ENCODE measurements at regions not wholly inside any gene's neighbourhood (a gene's known extent, or its start where the extent isn't known, plus 50 kb on each side); places are given as distances from the start of the nearest gene placed in this dataset.

GRCh38 chrX:39030636-39031035 is 229.4 kb downstream of the MID1IP1 start:
- H3K27ac ChIP-seq (ENCODE audit: control insufficient read depth, insufficient read depth, low read length) = no peak overlapping the region
- no peaks in the 10 kb centered on the region for H3K79me2 ChIP-seq (ENCODE audit: control insufficient read depth, insufficient read depth, low read length)
- DNase-seq (ENCODE audit: low read depth, low spot score) = no peak
- H3K9me1 ChIP-seq (ENCODE audit: control insufficient read depth, extremely low read depth, insufficient read depth, low read length) = no peaks in the 10 kb centered on the region
- dilution Hi-C loops (cut with MboI; ENCODE audit: extremely low pct_ligation_motif_present, low sequenced_read_pairs) = no loop called here
- no peak overlapping the region for H3K9ac ChIP-seq (ENCODE audit: control insufficient read depth, extremely low read depth, insufficient read depth, low read length)
- no peak for FAIRE-seq
- TF ChIP-seq EZH2 (IDR thresholded peaks at IDR 0.05; ENCODE audit: low read length) (no peak), CTCF (optimal IDR thresholded peaks at IDR 0.05 in 1 of 3, IDR thresholded peaks at IDR 0.05 in 1 of 3, conservative IDR thresholded peaks at IDR 0.05 in 1 of 3; ENCODE audit: extremely low read depth in 1 of 3, insufficient read depth in 2 of 3, low read length in 3 of 3) (no peak)
- no peak overlapping the region for H2AFZ ChIP-seq (ENCODE audit: control insufficient read depth, low read length)
- H3K4me3 ChIP-seq (ENCODE audit: control insufficient read depth in 2 of 3, extremely low read depth in 1 of 3, insufficient read depth in 2 of 3, low read depth in 1 of 3, low read length in 3 of 3) = no peak overlapping the region
- no peaks in the 10 kb centered on the region for H3K27me3 ChIP-seq (ENCODE audit: control insufficient read depth, extremely low read depth, insufficient read depth, low read length)
- no peaks in the 10 kb centered on the region for H3K4me1 ChIP-seq (ENCODE audit: control insufficient read depth, extremely low read depth, insufficient read depth, low read length)
- H3K4me2 ChIP-seq (ENCODE audit: control insufficient read depth, extremely low read depth, insufficient read depth, low read depth, low read length) = no peak overlapping the region
- no peaks in the 10 kb centered on the region for H4K20me1 ChIP-seq (ENCODE audit: control insufficient read depth, extremely low read depth, insufficient read depth, low read length)
- H3K9me3 ChIP-seq (ENCODE audit: control insufficient read depth, low read depth, low read length) = no peaks in the 10 kb centered on the region
- no peaks in the 10 kb centered on the region for H3K36me3 ChIP-seq (ENCODE audit: control insufficient read depth in 2 of 2, extremely low read depth in 1 of 2, insufficient read depth in 2 of 2, low read length in 2 of 2)

- H3K79me2 ChIP-seq (ENCODE audit: control insufficient read depth, insufficient read depth, low read length) = no peaks in the 10 kb centered on the region
- H3K27ac ChIP-seq (ENCODE audit: control insufficient read depth, insufficient read depth, low read length) = no peak overlapping the region
- H4K20me1 ChIP-seq (ENCODE audit: control insufficient read depth, extremely low read depth, insufficient read depth, low read length) = no peaks in the 10 kb centered on the region
- no peaks in the 10 kb centered on the region for H3K4me1 ChIP-seq (ENCODE audit: control insufficient read depth, extremely low read depth, insufficient read depth, low read length)
- FAIRE-seq (no peak), DNase-seq (ENCODE audit: low read depth, low spot score) (no peak)
- H3K36me3 ChIP-seq (ENCODE audit: control insufficient read depth in 2 of 2, extremely low read depth in 1 of 2, insufficient read depth in 2 of 2, low read length in 2 of 2) = no peaks in the 10 kb centered on the region
- no peaks in the 10 kb centered on the region for H3K9me3 ChIP-seq (ENCODE audit: control insufficient read depth, low read depth, low read length)
- no peak overlapping the region for H3K4me3 ChIP-seq (ENCODE audit: control insufficient read depth in 2 of 3, extremely low read depth in 1 of 3, insufficient read depth in 2 of 3, low read depth in 1 of 3, low read length in 3 of 3)
- H3K9ac ChIP-seq (ENCODE audit: control insufficient read depth, extremely low read depth, insufficient read depth, low read length) = no peak overlapping the region
- no peak overlapping the region for H3K4me2 ChIP-seq (ENCODE audit: control insufficient read depth, extremely low read depth, insufficient read depth, low read depth, low read length)
- dilution Hi-C loops (cut with MboI; ENCODE audit: extremely low pct_ligation_motif_present, low sequenced_read_pairs) = no loop called here
- no peaks in the 10 kb centered on the region for H3K27me3 ChIP-seq (ENCODE audit: control insufficient read depth, extremely low read depth, insufficient read depth, low read length)
- TF ChIP-seq EZH2 (IDR thresholded peaks at IDR 0.05; ENCODE audit: low read length) (no peak), CTCF (optimal IDR thresholded peaks at IDR 0.05 in 1 of 3, IDR thresholded peaks at IDR 0.05 in 1 of 3, conservative IDR thresholded peaks at IDR 0.05 in 1 of 3; ENCODE audit: extremely low read depth in 1 of 3, insufficient read depth in 2 of 3, low read length in 3 of 3) (no peak)
- H3K9me1 ChIP-seq (ENCODE audit: control insufficient read depth, extremely low read depth, insufficient read depth, low read length) = no peaks in the 10 kb centered on the region
- H2AFZ ChIP-seq (ENCODE audit: control insufficient read depth, low read length) = no peak overlapping the region
These were observed 238.6 kb downstream of the MID1IP1 start for GRCh38 chrX:39039890-39040289.

Data from keratinocyte (primary cell).